GM23338 (cell line): ENCODE measurements at regions not wholly inside any gene's neighbourhood (a gene's known extent, or its start where the extent isn't known, plus 50 kb on each side); places are given as distances from the start of the nearest gene placed in this dataset.

Experiments used
- CTCF ChIP-seq, 2 experiments: fragments of 200-600 bp in 1 of 2; sonication (generic) in 1 of 2; conservative IDR thresholded peaks; 2 replicates each; pipeline versions ENCODE4 v1.5.1 to v1.6.1; 2016 to 2017; ENCODE audit warnings: antibody characterized with exemption in 2 of 2, low read depth in 2 of 2, mild to moderate bottlenecking in 2 of 2, moderate library complexity in 1 of 2
- EZH2 ChIP-seq: fragments of 200-600 bp; sonication (generic); IDR thresholded peaks from one replicate; pipeline ENCODE4 v1.8.0; 2017; ENCODE audit warnings: antibody characterized with exemption, mild to moderate bottlenecking, low read depth; ENCODE audit not compliant: unreplicated experiment

GRCh38 chr13:52903320-52903719 is 54.9 kb upstream of the PCDH8 start:
- TF ChIP-seq CTCF (conservative IDR thresholded peaks at IDR 0.05; ENCODE audit: low read depth in 2 of 2) = no peak
- no peak for TF ChIP-seq EZH2
